Endothelial cell of umbilical vein (primary cell): ENCODE measurements at regions not wholly inside any gene's neighbourhood (a gene's known extent, or its start where the extent isn't known, plus 50 kb on each side); places are given as distances from the start of the nearest gene placed in this dataset.

Experiments used
- BruUV-seq: library from RNA; stranded (reverse); fragments of 400-500 nt; replicated peaks from 2 replicates; lab custom pipeline; 2021; lab: Mats Ljungman, UMichigan
- CTCF ChIA-PET: fragments of 300-600, 350-600 bp; sonication (Branson Sonifier 250); formaldehyde crosslinking; loops from one replicate; lab custom pipeline; 2021; ENCODE audit warnings: antibody characterized with exemption, inconsistent platforms; lab: Charles Lee
- POLR2A ChIA-PET: fragments of 300-600, 350-600 bp; sonication (Branson Sonifier 250); formaldehyde crosslinking; loops from one replicate; lab custom pipeline; 2021; ENCODE audit warnings: antibody characterized with exemption, inconsistent platforms; lab: Charles Lee
- DNase-seq: peaks from one replicate; pipeline ENCODE4 v3.0.0-alpha.2; 2011; ENCODE audit warnings: low read depth, low spot score
- FAIRE-seq: peaks from 2 replicates; lab custom pipeline; 2011; peaks lifted over from hg19 to GRCh38; lab: Jason Lieb, UNC
- H2AFZ ChIP-seq: 2 replicates; pipeline ENCODE4 v1.6.0; 2012; ENCODE audit warnings: low read depth, low read length, control low read depth, inconsistent platforms
- H3K27ac ChIP-seq: 2 replicates; pipeline ENCODE4 v1.5.1; 2011; ENCODE audit warnings: low read depth, mild to moderate bottlenecking, control low read depth, low read length, moderate library complexity; ENCODE audit not compliant: insufficient read depth
- H3K27me3 ChIP-seq, 2 experiments: 2 replicates each; pipeline versions ENCODE4 v1.6.0 to v1.6.1; 2011; ENCODE audit warnings: low read length in 2 of 2, mixed read lengths in 1 of 2; ENCODE audit not compliant: control insufficient read depth in 2 of 2, insufficient read depth in 2 of 2
- H3K36me3 ChIP-seq, 2 experiments: 2 replicates in 1 of 2; 3 replicates in 1 of 2; pipeline ENCODE4 v1.5.1; 2011; ENCODE audit warnings: low read length in 2 of 2, mild to moderate bottlenecking in 1 of 2, moderate library complexity in 1 of 2; ENCODE audit not compliant: control insufficient read depth in 2 of 2, insufficient read depth in 2 of 2; ENCODE audit errors: extremely low read depth in 1 of 2
- H3K4me1 ChIP-seq: 3 replicates; pipeline ENCODE4 v1.5.1; 2011; ENCODE audit warnings: mild to moderate bottlenecking, low read length; ENCODE audit not compliant: control insufficient read depth, insufficient read depth; ENCODE audit errors: extremely low read depth
- H3K4me2 ChIP-seq: 2 replicates; pipeline ENCODE4 v1.6.1; 2011; ENCODE audit warnings: low read length, control low read depth, mixed read lengths; ENCODE audit not compliant: insufficient read depth
- H3K4me3 ChIP-seq, 3 experiments: fragments of 200-600 bp in 1 of 3; sonication (generic), shearing (Covaris generic) in 1 of 3; replicated peaks in 1 of 3; 2 replicates each; pipeline ENCODE4 v1.5.1; 2011 to 2016; ENCODE audit warnings: control low read depth in 3 of 3, low read length in 3 of 3, mild to moderate bottlenecking in 2 of 3, inconsistent platforms in 1 of 3, low read depth in 1 of 3, moderate library complexity in 1 of 3; ENCODE audit not compliant: insufficient read depth in 1 of 3
- H3K79me2 ChIP-seq: 2 replicates; pipeline ENCODE4 v1.6.0; 2012; ENCODE audit warnings: low read length, inconsistent platforms; ENCODE audit not compliant: control insufficient read depth, insufficient read depth
- H3K9ac ChIP-seq: replicated peaks from 2 replicates; pipeline ENCODE3; 2011; ENCODE audit warnings: low read length, control low read depth; ENCODE audit not compliant: insufficient read depth; ENCODE audit errors: extremely low read depth
- H3K9me1 ChIP-seq: replicated peaks from 3 replicates; pipeline ENCODE4 v1.6.0; 2011; ENCODE audit warnings: mild to moderate bottlenecking, low read length; ENCODE audit not compliant: control insufficient read depth, insufficient read depth; ENCODE audit errors: extremely low read depth
- H3K9me3 ChIP-seq: replicated peaks from 2 replicates; pipeline ENCODE4 v1.5.1; 2012; ENCODE audit warnings: low read length, inconsistent platforms; ENCODE audit not compliant: control insufficient read depth, insufficient read depth
- H4K20me1 ChIP-seq: replicated peaks from 2 replicates; pipeline ENCODE3; 2011; ENCODE audit warnings: mild to moderate bottlenecking, low read length; ENCODE audit not compliant: control insufficient read depth, insufficient read depth; ENCODE audit errors: extremely low read depth
- CTCF ChIP-seq, 2 donors: IDR thresholded peaks; 1 replicate in 1 of 2; 2 replicates in 1 of 2; pipeline ENCODE4 v1.5.1; 2011; ENCODE audit warnings: low read length in 2 of 2, mild to moderate bottlenecking in 2 of 2, moderate library complexity in 2 of 2, control low read depth in 1 of 2, inconsistent platforms in 1 of 2, low read depth in 1 of 2; ENCODE audit not compliant: insufficient read depth in 1 of 2; ENCODE audit errors: extremely low read depth in 1 of 2
- EZH2 ChIP-seq: IDR thresholded peaks from 2 replicates; pipeline ENCODE4 v1.6.1; 2012; ENCODE audit warnings: borderline replicate concordance, low read depth, mild to moderate bottlenecking, moderate library complexity, low read length, inconsistent platforms; ENCODE audit not compliant: severe bottlenecking
- FOS ChIP-seq: IDR thresholded peaks from 2 replicates; pipeline ENCODE4 v1.6.1; 2011; ENCODE audit warnings: mild to moderate bottlenecking, low read length, moderate library complexity, borderline replicate concordance; ENCODE audit not compliant: insufficient read depth
- GATA2 ChIP-seq: IDR thresholded peaks from 2 replicates; pipeline ENCODE4 v1.7.0; 2011; ENCODE audit warnings: low read depth, mild to moderate bottlenecking, moderate library complexity, mixed read lengths, low read length; ENCODE audit not compliant: insufficient read length, insufficient read depth
- JUN ChIP-seq: IDR thresholded peaks from 2 replicates; pipeline ENCODE4 v1.6.1; 2011; ENCODE audit warnings: borderline replicate concordance, low read depth; ENCODE audit not compliant: insufficient read length, insufficient read depth
- MYC ChIP-seq: IDR thresholded peaks from one replicate; pipeline ENCODE4 v1.6.1; 2011; ENCODE audit warnings: mild to moderate bottlenecking, low read depth, low read length
- POLR2A ChIP-seq: IDR thresholded peaks from 2 replicates; pipeline ENCODE4 v1.6.1; 2012; ENCODE audit warnings: low read depth, mild to moderate bottlenecking, control low read depth, low read length
- POLR2AphosphoS5 ChIP-seq: IDR thresholded peaks from 2 replicates; pipeline ENCODE4 v1.6.1; 2012; ENCODE audit warnings: low read depth, mild to moderate bottlenecking, control low read depth, low read length, moderate library complexity; ENCODE audit not compliant: insufficient read depth
- dilution Hi-C: fragments of 300-500 bp; cut with MboI; formaldehyde crosslinking; loops from one replicate; pipeline ENCODE4 v1.15.0; 2019; ENCODE audit warnings: low sequenced_read_pairs; ENCODE audit not compliant: extremely low pct_ligation_motif_present
- intact Hi-C: fragments of 100-400 bp; cut with micrococcal nuclease; formaldehyde crosslinking; loops from one replicate; pipeline ENCODE4 v1.10.0; 2022
- TF ChIP-seq, protein P1 (sequence below): IDR thresholded peaks from 2 replicates; pipeline ENCODE4 v1.6.1; 2011; ENCODE audit not compliant: insufficient read depth, insufficient read length

DNA sequence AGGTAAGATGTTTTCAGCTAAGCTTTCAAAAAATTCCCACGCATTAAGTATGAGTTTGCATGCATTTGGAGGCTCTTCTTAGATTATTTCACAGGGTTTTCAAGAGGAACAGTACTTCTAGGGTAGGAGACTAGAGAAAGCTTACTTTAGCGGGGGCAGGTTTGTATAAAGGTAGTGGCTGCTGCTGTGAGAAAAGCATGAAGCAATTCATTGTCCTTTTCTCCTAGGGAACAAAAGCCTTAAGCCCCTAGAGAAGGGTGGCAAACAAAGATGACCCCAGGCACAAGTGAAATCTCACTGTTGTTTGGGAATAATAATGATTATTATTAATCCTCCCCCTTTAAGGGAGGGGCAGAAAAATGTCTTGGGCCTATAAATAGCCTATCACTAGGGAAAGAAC, 310.7 kb downstream of the DIPK2A start:
- intact Hi-C loops (no loop called here), dilution Hi-C loops (no loop called here)
- Histone ChIP-seq H3K4me2 (no peak overlapping the region), H3K9me1 (no peaks in the 10 kb centered on the region), H3K9me3 (no peaks in the 10 kb centered on the region), H3K36me3 (no peaks in the 10 kb centered on the region), H3K4me1 (no peaks in the 10 kb centered on the region), H3K9ac (no peak overlapping the region), H4K20me1 (no peaks in the 10 kb centered on the region), H3K79me2 (no peaks in the 10 kb centered on the region), H3K4me3 (no peak overlapping the region), H3K27ac (no peak overlapping the region), H2AFZ (no peak overlapping the region), H3K27me3 (no peaks in the 10 kb centered on the region)
- DNase-seq (no peak), FAIRE-seq (no peak)
- BruUV-seq = no TSS peak
- ChIA-PET CTCF (no interaction called here), POLR2A (no interaction called here)
- TF ChIP-seq FOS (no peak), GATA2 (no peak), POLR2AphosphoS5 (no peak), EZH2 (no peak), CTCF (IDR thresholded peaks at IDR 0.05; ENCODE audit: extremely low read depth in 1 of 2, insufficient read depth in 1 of 2, low read depth in 1 of 2, low read length in 2 of 2) (no peak), MYC (no peak), POLR2A (no peak), JUN (no peak)
- TF ChIP-seq, protein P1, sequence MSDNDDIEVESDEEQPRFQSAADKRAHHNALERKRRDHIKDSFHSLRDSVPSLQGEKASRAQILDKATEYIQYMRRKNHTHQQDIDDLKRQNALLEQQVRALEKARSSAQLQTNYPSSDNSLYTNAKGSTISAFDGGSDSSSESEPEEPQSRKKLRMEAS = no peak
